K562 (cell line): ENCODE measurements at regions not wholly inside any gene's neighbourhood (a gene's known extent, or its start where the extent isn't known, plus 50 kb on each side); places are given as distances from the start of the nearest gene placed in this dataset.

Experiments
- SETDB1 ChIP-seq: IDR thresholded peaks from one replicate; pipeline ENCODE4 v1.6.1; 2012; ENCODE audit warnings: low read length, control low read depth, inconsistent platforms
- SRF ChIP-seq, 2 experiments: fragments of 250-450, 450-650 bp in 1 of 2; sonication (Bioruptor Pico) in 1 of 2; sonication (generic) in 1 of 2; formaldehyde crosslinking; IDR thresholded peaks; 2 replicates each; pipeline versions ENCODE4 v1.5.0 to v1.5.1; 2020 to 2022; ENCODE audit warnings: mild to moderate bottlenecking in 1 of 2, missing genetic modification reagents in 1 of 2
- TF ChIP-seq, protein P1 (sequence below), 3 experiments: IDR thresholded peaks in 2 of 3; conservative IDR thresholded peaks in 1 of 3; 2 replicates each; pipeline ENCODE4 v1.5.1; 2011 to 2012; ENCODE audit warnings: low read length in 3 of 3, mild to moderate bottlenecking in 3 of 3, control low read depth in 2 of 3, improper control_type of control experiment in 1 of 3, inconsistent platforms in 1 of 3, low read depth in 1 of 3, mixed read lengths in 1 of 3, moderate library complexity in 1 of 3; ENCODE audit not compliant: insufficient read depth in 2 of 3

DNA sequence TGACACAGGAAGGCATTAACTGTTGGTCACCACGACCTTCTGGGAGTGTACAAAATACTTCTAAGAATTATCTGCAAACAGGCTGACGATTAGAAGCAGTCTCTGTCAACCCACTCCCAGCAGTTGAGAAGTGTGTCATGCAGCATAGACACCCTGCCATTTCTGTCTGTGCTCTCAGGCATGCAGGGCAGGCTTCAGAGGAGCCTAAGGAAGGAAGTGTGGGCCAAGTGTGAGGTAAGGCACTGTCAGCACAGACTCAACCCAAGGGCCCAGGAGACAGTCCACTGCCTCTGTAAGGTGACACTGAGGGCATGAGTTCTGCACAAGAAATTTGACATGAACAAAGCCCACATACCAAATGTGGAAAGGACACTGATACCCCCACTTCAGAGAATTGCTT is 109.0 kb upstream of the VIPR2 start:
- TF ChIP-seq SRF (CRISPR knock-in tag; IDR thresholded peaks at IDR 0.05) (no peak), SETDB1 (no peak)
- TF ChIP-seq, protein P1, sequence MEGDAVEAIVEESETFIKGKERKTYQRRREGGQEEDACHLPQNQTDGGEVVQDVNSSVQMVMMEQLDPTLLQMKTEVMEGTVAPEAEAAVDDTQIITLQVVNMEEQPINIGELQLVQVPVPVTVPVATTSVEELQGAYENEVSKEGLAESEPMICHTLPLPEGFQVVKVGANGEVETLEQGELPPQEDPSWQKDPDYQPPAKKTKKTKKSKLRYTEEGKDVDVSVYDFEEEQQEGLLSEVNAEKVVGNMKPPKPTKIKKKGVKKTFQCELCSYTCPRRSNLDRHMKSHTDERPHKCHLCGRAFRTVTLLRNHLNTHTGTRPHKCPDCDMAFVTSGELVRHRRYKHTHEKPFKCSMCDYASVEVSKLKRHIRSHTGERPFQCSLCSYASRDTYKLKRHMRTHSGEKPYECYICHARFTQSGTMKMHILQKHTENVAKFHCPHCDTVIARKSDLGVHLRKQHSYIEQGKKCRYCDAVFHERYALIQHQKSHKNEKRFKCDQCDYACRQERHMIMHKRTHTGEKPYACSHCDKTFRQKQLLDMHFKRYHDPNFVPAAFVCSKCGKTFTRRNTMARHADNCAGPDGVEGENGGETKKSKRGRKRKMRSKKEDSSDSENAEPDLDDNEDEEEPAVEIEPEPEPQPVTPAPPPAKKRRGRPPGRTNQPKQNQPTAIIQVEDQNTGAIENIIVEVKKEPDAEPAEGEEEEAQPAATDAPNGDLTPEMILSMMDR (IDR thresholded peaks at IDR 0.05 in 2 of 3, conservative IDR thresholded peaks at IDR 0.05 in 1 of 3; ENCODE audit: insufficient read depth in 2 of 3, low read depth in 1 of 3, low read length in 3 of 3), result no peak
